ENCODE measurements at regions not wholly inside any gene's neighbourhood (a gene's known extent, or its start where the extent isn't known, plus 50 kb on each side); places are given as distances from the start of the nearest gene placed in this dataset.

DNA sequence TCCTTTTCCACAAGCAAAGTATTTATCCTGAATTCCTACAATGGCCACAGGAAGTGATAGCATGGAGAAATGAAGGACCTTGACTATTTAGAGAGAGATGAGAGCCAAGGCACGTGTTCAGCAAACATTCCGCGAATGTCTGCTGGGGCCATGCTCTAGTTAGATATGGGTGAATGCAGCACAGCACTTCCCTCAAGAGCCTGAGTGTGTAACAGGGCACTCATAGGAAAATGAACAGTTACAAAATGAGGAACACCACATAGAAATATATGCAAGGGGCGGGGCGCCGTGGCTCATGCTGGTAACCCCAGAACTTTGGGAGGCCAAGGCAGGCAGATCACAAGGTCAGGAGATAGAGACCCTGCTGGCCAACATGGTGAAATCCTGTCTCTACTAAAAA is 406.9 kb downstream of the NR2F2 start:
- TF ChIP-seq, protein P1, sequence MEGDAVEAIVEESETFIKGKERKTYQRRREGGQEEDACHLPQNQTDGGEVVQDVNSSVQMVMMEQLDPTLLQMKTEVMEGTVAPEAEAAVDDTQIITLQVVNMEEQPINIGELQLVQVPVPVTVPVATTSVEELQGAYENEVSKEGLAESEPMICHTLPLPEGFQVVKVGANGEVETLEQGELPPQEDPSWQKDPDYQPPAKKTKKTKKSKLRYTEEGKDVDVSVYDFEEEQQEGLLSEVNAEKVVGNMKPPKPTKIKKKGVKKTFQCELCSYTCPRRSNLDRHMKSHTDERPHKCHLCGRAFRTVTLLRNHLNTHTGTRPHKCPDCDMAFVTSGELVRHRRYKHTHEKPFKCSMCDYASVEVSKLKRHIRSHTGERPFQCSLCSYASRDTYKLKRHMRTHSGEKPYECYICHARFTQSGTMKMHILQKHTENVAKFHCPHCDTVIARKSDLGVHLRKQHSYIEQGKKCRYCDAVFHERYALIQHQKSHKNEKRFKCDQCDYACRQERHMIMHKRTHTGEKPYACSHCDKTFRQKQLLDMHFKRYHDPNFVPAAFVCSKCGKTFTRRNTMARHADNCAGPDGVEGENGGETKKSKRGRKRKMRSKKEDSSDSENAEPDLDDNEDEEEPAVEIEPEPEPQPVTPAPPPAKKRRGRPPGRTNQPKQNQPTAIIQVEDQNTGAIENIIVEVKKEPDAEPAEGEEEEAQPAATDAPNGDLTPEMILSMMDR (IDR thresholded peaks at IDR 0.05; ENCODE audit: borderline replicate concordance, control extremely low read depth, extremely low read depth, insufficient read depth, missing control alignments) = no peak
- DNase-seq (ENCODE audit: low spot score) = no peak
- in situ Hi-C loops (cut with MboI; ENCODE audit: low sequenced_read_pairs, unreplicated experiment) = no loop called here

DNA sequence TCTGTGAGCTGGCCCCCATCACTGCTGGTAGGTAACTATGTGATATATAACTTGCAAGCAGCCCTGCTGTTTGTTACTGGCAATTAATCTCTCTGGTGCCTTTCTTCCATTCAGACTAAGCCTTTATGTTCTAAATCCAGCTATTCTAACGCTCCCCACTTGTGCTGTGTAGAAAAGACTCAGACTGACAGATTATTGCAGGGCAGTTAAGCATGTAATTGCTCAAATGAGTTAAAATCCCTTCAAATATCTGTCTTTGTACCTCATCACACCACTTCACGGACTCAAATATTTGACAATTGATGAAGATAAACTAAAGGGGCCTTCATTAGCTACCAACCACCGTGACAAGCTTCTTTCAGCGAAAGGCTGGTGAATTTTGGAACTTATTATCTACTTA is 416.2 kb downstream of the NR2F2 start:
- no peak for DNase-seq (ENCODE audit: low spot score)
- in situ Hi-C loops (cut with MboI; ENCODE audit: low sequenced_read_pairs, unreplicated experiment) = no loop called here
- TF ChIP-seq, protein P1 (IDR thresholded peaks at IDR 0.05; ENCODE audit: borderline replicate concordance, control extremely low read depth, extremely low read depth, insufficient read depth, missing control alignments) = no peak

DNA sequence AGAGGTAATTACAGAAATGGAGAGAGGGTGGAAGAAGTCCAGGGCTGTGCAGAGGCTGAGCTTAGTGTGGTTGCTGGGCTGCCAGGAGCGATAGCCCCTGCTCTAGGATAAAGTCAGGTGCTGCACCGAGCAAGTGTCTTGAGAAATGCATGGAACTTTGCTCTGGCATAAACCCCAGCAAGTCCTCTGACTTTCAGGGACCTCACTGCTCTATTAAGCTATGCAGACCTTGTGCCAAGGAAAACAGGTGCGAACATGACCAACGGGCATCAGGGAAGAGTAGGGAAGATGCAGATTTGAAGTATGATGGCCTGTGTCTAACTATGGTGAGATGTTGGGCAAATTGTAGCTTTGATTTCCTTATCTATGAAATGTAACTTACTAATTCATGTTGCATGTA is 416.8 kb downstream of the NR2F2 start:
- no peak for DNase-seq (ENCODE audit: low spot score)
- TF ChIP-seq, protein P1 (IDR thresholded peaks at IDR 0.05; ENCODE audit: borderline replicate concordance, control extremely low read depth, extremely low read depth, insufficient read depth, missing control alignments) = no peak
- in situ Hi-C loops (cut with MboI; ENCODE audit: low sequenced_read_pairs, unreplicated experiment) = no loop called here

DNA sequence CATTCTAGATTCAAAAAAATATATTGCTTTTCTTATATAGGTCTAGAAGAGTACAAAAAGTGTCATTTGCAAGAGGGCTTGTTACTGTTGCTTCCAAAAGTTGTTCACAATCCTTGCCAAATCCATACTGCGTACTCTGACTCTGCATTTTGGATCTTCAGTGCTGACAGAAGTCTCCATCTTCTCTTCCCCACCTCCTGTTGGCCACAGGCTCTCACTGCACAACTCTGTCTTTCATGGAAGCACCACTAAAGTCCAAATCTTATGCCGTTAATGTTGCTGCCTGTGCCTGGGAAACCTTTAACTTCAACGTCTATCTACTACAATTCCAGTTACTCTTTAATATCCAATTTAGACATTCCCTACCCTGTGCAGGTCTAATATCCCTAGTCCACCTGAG is 419.9 kb downstream of the NR2F2 start:
- in situ Hi-C loops (cut with MboI; ENCODE audit: low sequenced_read_pairs, unreplicated experiment) = no loop called here
- no peak for DNase-seq (ENCODE audit: low spot score)
- TF ChIP-seq, protein P1 (IDR thresholded peaks at IDR 0.05; ENCODE audit: borderline replicate concordance, control extremely low read depth, extremely low read depth, insufficient read depth, missing control alignments) = no peak

DNA sequence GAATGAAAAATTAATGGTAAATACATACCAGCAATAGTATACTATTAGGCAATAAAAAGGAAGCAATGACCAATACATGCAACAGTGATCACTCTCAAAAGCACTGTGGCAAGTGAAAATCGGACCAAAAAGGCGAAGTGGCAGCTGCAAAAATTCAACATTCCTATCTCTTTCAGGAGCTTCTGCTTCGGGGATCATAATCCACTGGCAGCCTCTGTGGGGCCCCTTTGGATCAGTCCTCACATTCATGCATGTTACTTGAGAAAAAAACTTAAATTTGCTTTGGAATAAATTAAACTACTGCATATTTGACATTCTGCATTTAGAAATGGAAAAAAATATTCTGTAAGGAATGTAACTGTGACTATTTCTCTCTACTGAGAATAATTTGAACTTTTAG is 425.6 kb downstream of the NR2F2 start:
- in situ Hi-C loops (cut with MboI; ENCODE audit: low sequenced_read_pairs, unreplicated experiment) = no loop called here

DNA sequence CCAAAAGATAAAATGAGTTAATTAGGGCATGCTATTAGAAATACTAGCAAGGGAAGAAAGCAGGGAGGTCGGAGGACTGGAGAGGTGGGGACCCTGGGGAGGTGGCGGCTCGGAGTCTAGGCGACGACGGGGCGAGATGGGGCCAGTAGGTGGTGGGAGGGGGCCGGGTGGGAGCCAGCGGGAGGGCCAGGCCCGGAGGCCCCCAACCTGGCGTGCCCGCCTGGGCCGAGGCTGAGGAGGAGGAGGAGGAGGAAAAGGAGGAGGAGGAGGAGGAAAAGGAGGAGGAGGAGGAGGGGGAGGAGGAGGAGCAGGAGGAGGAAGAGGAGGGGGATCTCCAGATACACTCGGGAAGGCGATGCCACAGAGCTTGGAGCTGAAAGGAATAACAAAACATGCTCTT is 426.2 kb downstream of the NR2F2 start:
- TF ChIP-seq, protein P1 (IDR thresholded peaks at IDR 0.05; ENCODE audit: borderline replicate concordance, control extremely low read depth, extremely low read depth, insufficient read depth, missing control alignments) = no peak
- no peak for DNase-seq (ENCODE audit: low spot score)
- in situ Hi-C loops (cut with MboI; ENCODE audit: low sequenced_read_pairs, unreplicated experiment) = no loop called here

More for the DNA sequence above, 425.6 kb downstream of the NR2F2 start:
- TF ChIP-seq, protein P1 (IDR thresholded peaks at IDR 0.05; ENCODE audit: borderline replicate concordance, control extremely low read depth, extremely low read depth, insufficient read depth, missing control alignments) = no peak
- no peak for DNase-seq (ENCODE audit: low spot score)

DNA sequence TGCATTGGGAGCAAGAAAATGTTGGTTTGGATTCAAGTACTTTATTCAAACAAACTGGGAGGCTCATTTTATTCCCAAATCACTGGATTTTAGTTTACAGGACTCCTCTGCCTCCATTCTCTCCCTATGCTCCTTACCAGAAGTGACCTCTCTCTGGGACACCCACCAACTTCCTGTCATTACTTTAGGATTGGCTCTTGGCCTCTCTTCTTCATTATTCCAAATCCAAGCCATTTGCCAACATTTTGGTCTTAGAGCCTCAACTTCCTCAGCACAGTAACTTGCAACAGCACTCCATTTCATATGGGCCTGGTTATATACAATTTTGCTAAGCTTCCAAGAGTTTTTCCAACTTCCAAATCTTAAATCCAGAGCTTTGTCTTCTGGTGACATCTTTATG is 432.1 kb downstream of the NR2F2 start:
- DNase-seq (ENCODE audit: low spot score) = no peak
- TF ChIP-seq, protein P1 (IDR thresholded peaks at IDR 0.05; ENCODE audit: borderline replicate concordance, control extremely low read depth, extremely low read depth, insufficient read depth, missing control alignments) = no peak
- in situ Hi-C loops (cut with MboI; ENCODE audit: low sequenced_read_pairs, unreplicated experiment) = no loop called here

All from GM13976 (cell line).